ENCODE measurements at regions not wholly inside any gene's neighbourhood (a gene's known extent, or its start where the extent isn't known, plus 50 kb on each side); places are given as distances from the start of the nearest gene placed in this dataset.

GRCh38 chr1:98299861-98300260 is 361.7 kb upstream of the SNX7 start (continued):
- TF ChIP-seq, protein P1, sequence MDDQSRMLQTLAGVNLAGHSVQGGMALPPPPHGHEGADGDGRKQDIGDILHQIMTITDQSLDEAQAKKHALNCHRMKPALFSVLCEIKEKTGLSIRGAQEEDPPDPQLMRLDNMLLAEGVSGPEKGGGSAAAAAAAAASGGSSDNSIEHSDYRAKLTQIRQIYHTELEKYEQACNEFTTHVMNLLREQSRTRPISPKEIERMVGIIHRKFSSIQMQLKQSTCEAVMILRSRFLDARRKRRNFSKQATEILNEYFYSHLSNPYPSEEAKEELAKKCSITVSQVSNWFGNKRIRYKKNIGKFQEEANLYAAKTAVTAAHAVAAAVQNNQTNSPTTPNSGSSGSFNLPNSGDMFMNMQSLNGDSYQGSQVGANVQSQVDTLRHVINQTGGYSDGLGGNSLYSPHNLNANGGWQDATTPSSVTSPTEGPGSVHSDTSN (IDR thresholded peaks at IDR 0.05) = no peak

DNA sequence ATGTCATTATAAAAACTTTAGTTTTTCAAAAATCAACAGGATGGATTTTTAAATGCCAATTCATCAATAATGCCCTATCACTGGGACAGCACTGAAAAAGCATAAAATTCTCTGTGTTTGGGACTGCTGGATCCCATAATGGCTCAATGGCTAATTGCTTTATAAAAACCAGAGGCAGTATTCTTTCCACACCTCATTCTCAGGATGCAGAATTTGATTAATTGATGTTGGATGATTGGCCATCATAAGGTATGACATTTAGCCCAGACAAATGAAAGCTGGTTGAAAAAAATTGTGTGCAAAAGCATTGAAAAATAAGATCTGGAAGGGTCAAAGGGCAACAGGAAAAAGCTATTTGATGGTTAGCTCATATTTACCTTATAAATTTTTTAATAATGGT is 362.2 kb upstream of the SNX7 start:
- Histone ChIP-seq H3K9me2 (no peaks in the 10 kb centered on the region), H3K9ac (no peak overlapping the region), H3K27me3 (ENCODE audit: insufficient read depth) (no peaks in the 10 kb centered on the region), H3K9me3 (no peaks in the 10 kb centered on the region), H3K4me1 (ENCODE audit: control insufficient read depth in 1 of 2, insufficient read depth in 2 of 2, low read depth in 1 of 2, low read length in 1 of 2) (no peaks in the 10 kb centered on the region), H3K79me2 (ENCODE audit: insufficient read depth) (no peaks in the 10 kb centered on the region), H3K27ac (ENCODE audit: low read depth in 2 of 2, low read length in 1 of 2) (no peak overlapping the region), H3K4me2 (no peak overlapping the region), H3F3A (replicated peaks; ENCODE audit: insufficient read depth) (no peaks in the 10 kb centered on the region), H2AFZ (ENCODE audit: low read depth) (no peak overlapping the region), H4K20me1 (ENCODE audit: insufficient read depth) (no peaks in the 10 kb centered on the region), H3K36me3 (replicated peaks in 1 of 2; ENCODE audit: control insufficient read depth in 1 of 2, insufficient read depth in 2 of 2, low read length in 1 of 2) (no peaks in the 10 kb centered on the region), H3K4me3 (ENCODE audit: low read depth in 2 of 2, low read length in 1 of 2) (no peak overlapping the region)
- TF ChIP-seq, protein P2, sequence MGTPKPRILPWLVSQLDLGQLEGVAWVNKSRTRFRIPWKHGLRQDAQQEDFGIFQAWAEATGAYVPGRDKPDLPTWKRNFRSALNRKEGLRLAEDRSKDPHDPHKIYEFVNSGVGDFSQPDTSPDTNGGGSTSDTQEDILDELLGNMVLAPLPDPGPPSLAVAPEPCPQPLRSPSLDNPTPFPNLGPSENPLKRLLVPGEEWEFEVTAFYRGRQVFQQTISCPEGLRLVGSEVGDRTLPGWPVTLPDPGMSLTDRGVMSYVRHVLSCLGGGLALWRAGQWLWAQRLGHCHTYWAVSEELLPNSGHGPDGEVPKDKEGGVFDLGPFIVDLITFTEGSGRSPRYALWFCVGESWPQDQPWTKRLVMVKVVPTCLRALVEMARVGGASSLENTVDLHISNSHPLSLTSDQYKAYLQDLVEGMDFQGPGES (IDR thresholded peaks at IDR 0.05; ENCODE audit: low read depth, low read length) = no peak
- TF ChIP-seq TAF1 (IDR thresholded peaks at IDR 0.05; ENCODE audit: borderline replicate concordance, low read depth, low read length) (no peak), GABPA (IDR thresholded peaks at IDR 0.05; ENCODE audit: low read depth) (no peak), CHD2 (IDR thresholded peaks at IDR 0.05; ENCODE audit: low read length, partially characterized antibody) (no peak), JUND (IDR thresholded peaks at IDR 0.05) (no peak), EP300 (IDR thresholded peaks at IDR 0.05; ENCODE audit: borderline replicate concordance in 1 of 2, low read depth in 1 of 2, low read length in 1 of 2) (no peak), MXI1 (IDR thresholded peaks at IDR 0.05; ENCODE audit: low read depth, low read length) (no peak), ELF1 (IDR thresholded peaks at IDR 0.05) (no peak)
- TF ChIP-seq, protein P3, sequence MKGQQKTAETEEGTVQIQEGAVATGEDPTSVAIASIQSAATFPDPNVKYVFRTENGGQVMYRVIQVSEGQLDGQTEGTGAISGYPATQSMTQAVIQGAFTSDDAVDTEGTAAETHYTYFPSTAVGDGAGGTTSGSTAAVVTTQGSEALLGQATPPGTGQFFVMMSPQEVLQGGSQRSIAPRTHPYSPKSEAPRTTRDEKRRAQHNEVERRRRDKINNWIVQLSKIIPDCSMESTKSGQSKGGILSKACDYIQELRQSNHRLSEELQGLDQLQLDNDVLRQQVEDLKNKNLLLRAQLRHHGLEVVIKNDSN (IDR thresholded peaks at IDR 0.05; ENCODE audit: borderline replicate concordance, low read depth) = no peak
- POLR2A ChIA-PET = no interaction called here
- no peak for DNase-seq
- CTCF ChIA-PET = no interaction called here

DNA sequence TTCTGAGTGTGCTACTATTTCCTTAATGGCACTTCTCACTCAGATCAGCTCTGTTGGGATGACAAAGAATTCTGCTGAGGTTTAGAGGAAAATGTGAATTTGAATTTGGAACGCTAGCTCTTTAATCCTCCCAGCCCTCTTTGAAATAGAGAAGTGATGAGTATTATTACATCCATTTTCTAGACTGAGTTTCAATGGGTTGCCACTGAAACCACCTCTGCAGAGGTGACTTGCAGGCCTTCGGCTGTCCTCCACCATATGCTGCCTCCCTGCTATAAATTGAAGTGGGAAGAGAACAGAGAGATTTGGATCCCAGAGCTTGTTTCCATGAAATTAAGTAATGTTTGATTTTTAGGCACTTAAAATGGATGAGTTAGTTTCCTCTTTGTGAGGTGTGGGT is 363.2 kb upstream of the SNX7 start:
- no peak for TF ChIP-seq EP300 (IDR thresholded peaks at IDR 0.05; ENCODE audit: borderline replicate concordance in 1 of 2, low read depth in 1 of 2, low read length in 1 of 2)
- TF ChIP-seq TAF1 (IDR thresholded peaks at IDR 0.05; ENCODE audit: borderline replicate concordance, low read depth, low read length) = no peak
- no peak for TF ChIP-seq RCOR1 (IDR thresholded peaks at IDR 0.05; ENCODE audit: low read length)
- TF ChIP-seq, protein P1 (IDR thresholded peaks at IDR 0.05) = no peak
- TF ChIP-seq GATA2 (CRISPR knock-in tag; IDR thresholded peaks at IDR 0.05) = no peak
- TF ChIP-seq NRF1 (IDR thresholded peaks at IDR 0.05; ENCODE audit: low read depth, low read length) = no peak
- TF ChIP-seq FOXJ3 (CRISPR knock-in tag; IDR thresholded peaks at IDR 0.05) = no peak
- TF ChIP-seq MXI1 (IDR thresholded peaks at IDR 0.05; ENCODE audit: low read depth, low read length) = no peak
- no peak for TF ChIP-seq JUND (IDR thresholded peaks at IDR 0.05)
- TF ChIP-seq, protein P3 (IDR thresholded peaks at IDR 0.05; ENCODE audit: borderline replicate concordance, low read depth) = no peak
- TF ChIP-seq EZH2phosphoT487 (IDR thresholded peaks at IDR 0.05; ENCODE audit: borderline replicate concordance, low read depth) = no peak
- Histone ChIP-seq H3K4me3 (ENCODE audit: low read depth in 2 of 2, low read length in 1 of 2) (no peak overlapping the region), H3K9ac (no peak overlapping the region), H3F3A (replicated peaks; ENCODE audit: insufficient read depth) (no peaks in the 10 kb centered on the region), H2AFZ (ENCODE audit: low read depth) (no peak overlapping the region), H3K4me1 (ENCODE audit: control insufficient read depth in 1 of 2, insufficient read depth in 2 of 2, low read depth in 1 of 2, low read length in 1 of 2) (no peaks in the 10 kb centered on the region), H3K27ac (ENCODE audit: low read depth in 2 of 2, low read length in 1 of 2) (no peak overlapping the region), H3K36me3 (replicated peaks in 1 of 2; ENCODE audit: control insufficient read depth in 1 of 2, insufficient read depth in 2 of 2, low read length in 1 of 2) (no peaks in the 10 kb centered on the region), H3K9me3 (no peaks in the 10 kb centered on the region), H3K27me3 (ENCODE audit: insufficient read depth) (no peaks in the 10 kb centered on the region), H4K20me1 (ENCODE audit: insufficient read depth) (no peaks in the 10 kb centered on the region), H3K4me2 (no peak overlapping the region), H3K79me2 (ENCODE audit: insufficient read depth) (no peaks in the 10 kb centered on the region), H3K9me2 (no peaks in the 10 kb centered on the region)
- POLR2A ChIA-PET = no interaction called here
- no peak for DNase-seq
- WGBS (ENCODE audit: low lambda C conversion rate) = 100% methylated on average over 2 of the region's 2 CpGs
- CTCF ChIA-PET = interaction anchor here (0.9 kb wide), 1 partner anchor 95 kb away, joined by 3 read pairs; no protein-coding TSS in a partner anchor
